Erythroblast (primary cell): ENCODE measurements at regions not wholly inside any gene's neighbourhood (a gene's known extent, or its start where the extent isn't known, plus 50 kb on each side); places are given as distances from the start of the nearest gene placed in this dataset.

Experiments used
- GATA1 ChIP-seq: IDR thresholded peaks from 2 replicates; pipeline ENCODE4 v1.6.1; 2011; ENCODE audit warnings: low read depth, mild to moderate bottlenecking, control low read depth, low read length, moderate library complexity
- POLR2A ChIP-seq: IDR thresholded peaks from 2 replicates; pipeline ENCODE4 v1.6.1; 2011; ENCODE audit warnings: mild to moderate bottlenecking, low read length

DNA sequence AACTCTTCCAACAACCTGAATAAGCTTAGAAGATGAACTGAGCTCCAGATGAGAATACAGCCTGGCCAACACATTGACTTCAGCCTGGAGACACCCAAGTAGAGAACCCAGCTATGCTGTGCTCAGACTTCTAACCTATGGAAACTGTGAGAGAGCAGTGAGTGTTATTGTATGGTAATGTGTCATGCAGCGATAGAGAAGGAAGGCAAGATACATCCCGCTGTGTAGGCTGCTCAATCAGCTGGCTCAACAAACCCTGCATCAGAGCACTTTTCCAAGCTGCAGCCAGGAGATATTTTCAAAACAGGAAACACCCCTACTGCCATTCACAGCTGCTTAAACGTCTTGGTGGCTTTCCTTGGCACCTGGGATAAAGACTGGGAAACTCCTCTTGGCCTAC lies 321.3 kb downstream of the SIPA1L2 start:
- TF ChIP-seq POLR2A (no peak), GATA1 (no peak)
